GM23248 (cell line): ENCODE measurements at regions not wholly inside any gene's neighbourhood (a gene's known extent, or its start where the extent isn't known, plus 50 kb on each side); places are given as distances from the start of the nearest gene placed in this dataset.

Experiments used
- DNase-seq: peaks from one replicate; pipeline ENCODE4 v3.0.0-alpha.2; 2015
- H2AFZ ChIP-seq: fragments of 200-600 bp; sonication (generic); 2 replicates; pipeline ENCODE4 v1.6.1; 2016; ENCODE audit warnings: antibody characterized with exemption
- H3F3A ChIP-seq: fragments of 200-600 bp; sonication (generic); 2 replicates; pipeline ENCODE4 v1.6.1; 2016; ENCODE audit warnings: mild to moderate bottlenecking, antibody characterized with exemption, mixed run types; ENCODE audit not compliant: insufficient read depth
- H3K27ac ChIP-seq: fragments of 200-600 bp; sonication (generic); 2 replicates; pipeline ENCODE4 v1.5.1; 2016; ENCODE audit warnings: mild to moderate bottlenecking
- H3K27me3 ChIP-seq: fragments of 200-600 bp; sonication (generic); replicated peaks from 2 replicates; pipeline ENCODE4 v1.6.1; 2016; ENCODE audit warnings: mild to moderate bottlenecking; ENCODE audit not compliant: insufficient read depth
- H3K36me3 ChIP-seq: fragments of 200-600 bp; sonication (generic); 2 replicates; pipeline ENCODE4 v1.6.1; 2016; ENCODE audit warnings: low read depth, mild to moderate bottlenecking
- H3K4me1 ChIP-seq: fragments of 200-600 bp; sonication (generic); 2 replicates; pipeline ENCODE4 v1.6.1; 2016; ENCODE audit warnings: mild to moderate bottlenecking; ENCODE audit not compliant: insufficient read depth
- H3K4me2 ChIP-seq: fragments of 200-600 bp; sonication (generic); one replicate; pipeline ENCODE4 v1.6.1; 2016; ENCODE audit warnings: mild to moderate bottlenecking; ENCODE audit not compliant: unreplicated experiment
- H3K4me3 ChIP-seq: fragments of 200-600 bp; sonication (generic); 2 replicates; pipeline ENCODE4 v1.5.1; 2016; ENCODE audit warnings: mild to moderate bottlenecking
- H3K79me2 ChIP-seq: fragments of 200-600 bp; sonication (generic); 2 replicates; pipeline ENCODE4 v1.6.1; 2016; ENCODE audit warnings: mild to moderate bottlenecking; ENCODE audit not compliant: insufficient read depth
- H3K9ac ChIP-seq: fragments of 200-600 bp; sonication (generic); 2 replicates; pipeline ENCODE4 v1.6.1; 2016; ENCODE audit warnings: mild to moderate bottlenecking
- H3K9me2 ChIP-seq: fragments of 200-600 bp; sonication (generic); 2 replicates; pipeline ENCODE4 v1.6.1; 2016; ENCODE audit warnings: mixed run types, mild to moderate bottlenecking, moderate library complexity; ENCODE audit not compliant: insufficient read depth
- H3K9me3 ChIP-seq: fragments of 200-600 bp; sonication (generic); one replicate; pipeline ENCODE4 v1.6.1; 2017; ENCODE audit warnings: low read depth
- H4K20me1 ChIP-seq: fragments of 200-600 bp; sonication (generic); 2 replicates; pipeline ENCODE4 v1.6.0; 2016; ENCODE audit not compliant: insufficient read depth
- EZH2 ChIP-seq: fragments of 200-600 bp; sonication (generic); IDR thresholded peaks from 2 replicates; pipeline ENCODE4 v1.6.1; 2018; ENCODE audit warnings: antibody characterized with exemption, mild to moderate bottlenecking; ENCODE audit not compliant: insufficient read depth, poor library complexity, severe bottlenecking
- EZH2phosphoT487 ChIP-seq: fragments of 200-600 bp; sonication (generic); IDR thresholded peaks from 2 replicates; pipeline ENCODE4 v1.6.1; 2018; ENCODE audit warnings: antibody characterized with exemption, moderate library complexity, mild to moderate bottlenecking, low read depth; ENCODE audit not compliant: insufficient read depth
- WGBS, 2 experiments: methylation state at CpG; one replicate each; pipeline ENCODE4 v1.1.6; 2015 to 2017; ENCODE audit warnings: low lambda C conversion rate in 2 of 2, low coverage in 1 of 2; ENCODE audit errors: missing lambda C conversion rate in 2 of 2; 5-methylcytosine and 5-hydroxymethylcytosine counted together
- in situ Hi-C: fragments of 300-500 bp; cut with MboI; formaldehyde crosslinking; loops from 2 replicates; pipeline ENCODE4 v1.15.0; 2020

GRCh38 chr20:57791966-57792365 lies 82.2 kb upstream of the PMEPA1 start:
- 67 to 77% methylated on average over 8 of the region's 8 CpGs for WGBS, 2 experiments
- no peak overlapping the region for H2AFZ ChIP-seq
- peaks cover 8% of the 10 kb centered on the region; the same call in 1 of the 2 replicates for H3K27me3 ChIP-seq
- no peaks in the 10 kb centered on the region for H3K9me2 ChIP-seq
- no peak for DNase-seq
- no peak for TF ChIP-seq EZH2phosphoT487
- H3K4me1 ChIP-seq = peaks cover 6% of the 10 kb centered on the region; the same call in 1 of the 2 replicates
- no peak overlapping the region for H3K4me2 ChIP-seq
- H3K9ac ChIP-seq = no peak overlapping the region
- H3K79me2 ChIP-seq = no peaks in the 10 kb centered on the region
- H4K20me1 ChIP-seq = no peaks in the 10 kb centered on the region
- H3F3A ChIP-seq = peaks cover 7% of the 10 kb centered on the region; the same call in 1 of the 2 replicates
- no peaks in the 10 kb centered on the region for H3K36me3 ChIP-seq
- no peaks in the 10 kb centered on the region for H3K9me3 ChIP-seq
- no peak overlapping the region for H3K4me3 ChIP-seq
- in situ Hi-C loops = no loop called here
- H3K27ac ChIP-seq = no peak overlapping the region

- peaks cover 7% of the 10 kb centered on the region; the same call in 1 of the 2 replicates for H3F3A ChIP-seq
- H3K36me3 ChIP-seq = no peaks in the 10 kb centered on the region
- H3K4me1 ChIP-seq = peaks cover 6% of the 10 kb centered on the region; the same call in 1 of the 2 replicates
- no peaks in the 10 kb centered on the region for H3K79me2 ChIP-seq
- no peak for DNase-seq
- no peak overlapping the region for H3K4me2 ChIP-seq
- H2AFZ ChIP-seq = no peak overlapping the region
- TF ChIP-seq EZH2 (no peak), EZH2phosphoT487 (no peak)
- H4K20me1 ChIP-seq = no peaks in the 10 kb centered on the region
- no peaks in the 10 kb centered on the region for H3K9me3 ChIP-seq
- in situ Hi-C loops = no loop called here
- no peak overlapping the region for H3K9ac ChIP-seq
- H3K27ac ChIP-seq = no peak overlapping the region
- WGBS, 2 experiments = 77 to 81% methylated on average over 15 of the region's 15 CpGs
- H3K4me3 ChIP-seq = no peak overlapping the region
- H3K27me3 ChIP-seq = peaks cover 11% of the 10 kb centered on the region; the same call in 1 of the 2 replicates
- no peaks in the 10 kb centered on the region for H3K9me2 ChIP-seq
Observed at GRCh38 chr20:57791178-57791962, 81.6 kb upstream of the PMEPA1 start.

GRCh38 chr20:57790176-57790575 lies 80.4 kb upstream of the PMEPA1 start:
- in situ Hi-C loops = no loop called here
- TF ChIP-seq EZH2 = no peak
- no peak for TF ChIP-seq EZH2phosphoT487

GRCh38 chr20:57788936-57789613 lies 79.3 kb upstream of the PMEPA1 start:
- no peak overlapping the region for H3K9ac ChIP-seq
- no peaks in the 10 kb centered on the region for H3K9me2 ChIP-seq
- DNase-seq = no peak
- in situ Hi-C loops = no loop called here
- H3F3A ChIP-seq = no peaks in the 10 kb centered on the region
- H4K20me1 ChIP-seq = no peaks in the 10 kb centered on the region
- no peaks in the 10 kb centered on the region for H3K79me2 ChIP-seq
- H2AFZ ChIP-seq = no peak overlapping the region
- H3K9me3 ChIP-seq = no peaks in the 10 kb centered on the region
- no peak overlapping the region for H3K27ac ChIP-seq
- peaks cover 13% of the 10 kb centered on the region; the same call in 1 of the 2 replicates for H3K27me3 ChIP-seq
- 90 to 92% methylated on average over 19 of the region's 19 CpGs for WGBS, 2 experiments
- no peak overlapping the region for H3K4me3 ChIP-seq
- no peaks in the 10 kb centered on the region for H3K4me1 ChIP-seq
- no peaks in the 10 kb centered on the region for H3K36me3 ChIP-seq
- TF ChIP-seq EZH2 (no peak), EZH2phosphoT487 (no peak)
- no peak overlapping the region for H3K4me2 ChIP-seq

More at GRCh38 chr20:57790176-57790575, 80.4 kb upstream of the PMEPA1 start:
- Histone ChIP-seq H3K27ac (no peak overlapping the region), H3K4me1 (peaks cover 1% of the 10 kb centered on the region; the same call in 1 of the 2 replicates), H3K27me3 (peaks cover 13% of the 10 kb centered on the region; the same call in 1 of the 2 replicates), H2AFZ (no peak overlapping the region), H3K9me2 (no peaks in the 10 kb centered on the region), H3K79me2 (no peaks in the 10 kb centered on the region), H3K9me3 (no peaks in the 10 kb centered on the region), H3K9ac (no peak overlapping the region), H3K36me3 (no peaks in the 10 kb centered on the region), H3F3A (peaks cover 2% of the 10 kb centered on the region; the same call in 1 of the 2 replicates), H3K4me3 (no peak overlapping the region), H3K4me2 (no peak overlapping the region), H4K20me1 (no peaks in the 10 kb centered on the region)
- WGBS, 2 experiments = 60 to 71% methylated on average over 8 of the region's 8 CpGs
- no peak for DNase-seq
